ENCODE measurements at regions not wholly inside any gene's neighbourhood (a gene's known extent, or its start where the extent isn't known, plus 50 kb on each side); places are given as distances from the start of the nearest gene placed in this dataset.

GRCh38 chr14:101473795-101474562 lies 87.3 kb upstream of the DIO3 start:
- no peaks in the 10 kb centered on the region for H3K4me1 ChIP-seq (ENCODE audit: insufficient read depth, low read length, poor library complexity, severe bottlenecking)
- no peaks in the 10 kb centered on the region for H3K9me3 ChIP-seq (ENCODE audit: low read depth, low read length, poor library complexity, severe bottlenecking)
- no peak for TF ChIP-seq CTCF (conservative IDR thresholded peaks at IDR 0.05; ENCODE audit: low read depth, low read length)
- no peak for TF ChIP-seq EZH2 (IDR thresholded peaks at IDR 0.05; ENCODE audit: borderline replicate concordance, low read depth, low read length, poor library complexity, severe bottlenecking)
- DNase-seq (ENCODE audit: low spot score) = no peak
- no peak overlapping the region for H3K4me3 ChIP-seq (ENCODE audit: low read depth, low read length, poor library complexity, severe bottlenecking)
- H3K27ac ChIP-seq (ENCODE audit: low read depth, low read length, poor library complexity, severe bottlenecking) = no peak overlapping the region
- intact Hi-C loops (cut with micrococcal nuclease; ENCODE audit: unreplicated experiment) = no loop called here
- POLR2A ChIA-PET (ENCODE audit: low non-redundant PET) = no interaction called here
- BruUV-seq (replicated peaks) = no TSS peak
- H3K27me3 ChIP-seq (replicated peaks; ENCODE audit: insufficient read depth, low read depth, low read length, poor library complexity) = no peaks in the 10 kb centered on the region
- H3K36me3 ChIP-seq (ENCODE audit: insufficient read depth, low read length, poor library complexity, severe bottlenecking) = no peaks in the 10 kb centered on the region
- CTCF ChIA-PET = no interaction called here

GRCh38 chr14:101474563-101475455 lies 86.5 kb upstream of the DIO3 start:
- H3K36me3 ChIP-seq (ENCODE audit: insufficient read depth, low read length, poor library complexity, severe bottlenecking) = no peaks in the 10 kb centered on the region
- intact Hi-C loops (cut with micrococcal nuclease; ENCODE audit: unreplicated experiment) = no loop called here
- ChIA-PET POLR2A (ENCODE audit: low non-redundant PET) (no interaction called here), CTCF (no interaction called here)
- no peaks in the 10 kb centered on the region for H3K4me1 ChIP-seq (ENCODE audit: insufficient read depth, low read length, poor library complexity, severe bottlenecking)
- BruUV-seq (replicated peaks) = no TSS peak
- TF ChIP-seq EZH2 (IDR thresholded peaks at IDR 0.05; ENCODE audit: borderline replicate concordance, low read depth, low read length, poor library complexity, severe bottlenecking) (no peak), CTCF (conservative IDR thresholded peaks at IDR 0.05; ENCODE audit: low read depth, low read length) (no peak)
- no peak for DNase-seq (ENCODE audit: low spot score)
- no peak overlapping the region for H3K4me3 ChIP-seq (ENCODE audit: low read depth, low read length, poor library complexity, severe bottlenecking)
- no peaks in the 10 kb centered on the region for H3K27me3 ChIP-seq (replicated peaks; ENCODE audit: insufficient read depth, low read depth, low read length, poor library complexity)
- no peak overlapping the region for H3K27ac ChIP-seq (ENCODE audit: low read depth, low read length, poor library complexity, severe bottlenecking)
- H3K9me3 ChIP-seq (ENCODE audit: low read depth, low read length, poor library complexity, severe bottlenecking) = no peaks in the 10 kb centered on the region

GRCh38 chr14:101475456-101476257 lies 85.6 kb upstream of the DIO3 start:
- POLR2A ChIA-PET (ENCODE audit: low non-redundant PET) = no interaction called here
- intact Hi-C loops (cut with micrococcal nuclease; ENCODE audit: unreplicated experiment) = no loop called here
- H3K27ac ChIP-seq (ENCODE audit: low read depth, low read length, poor library complexity, severe bottlenecking) = no peak overlapping the region
- H3K4me1 ChIP-seq (ENCODE audit: insufficient read depth, low read length, poor library complexity, severe bottlenecking) = no peaks in the 10 kb centered on the region
- H3K27me3 ChIP-seq (replicated peaks; ENCODE audit: insufficient read depth, low read depth, low read length, poor library complexity) = no peaks in the 10 kb centered on the region
- no peak for DNase-seq (ENCODE audit: low spot score)
- no peaks in the 10 kb centered on the region for H3K9me3 ChIP-seq (ENCODE audit: low read depth, low read length, poor library complexity, severe bottlenecking)
- H3K36me3 ChIP-seq (ENCODE audit: insufficient read depth, low read length, poor library complexity, severe bottlenecking) = no peaks in the 10 kb centered on the region
- no peak overlapping the region for H3K4me3 ChIP-seq (ENCODE audit: low read depth, low read length, poor library complexity, severe bottlenecking)
- BruUV-seq (replicated peaks) = no TSS peak
- CTCF ChIA-PET = no interaction called here
- no peak for TF ChIP-seq EZH2 (IDR thresholded peaks at IDR 0.05; ENCODE audit: borderline replicate concordance, low read depth, low read length, poor library complexity, severe bottlenecking)
- no peak for TF ChIP-seq CTCF (conservative IDR thresholded peaks at IDR 0.05; ENCODE audit: low read depth, low read length)

Data from A673 (cell line).